ENCODE measurements at regions not wholly inside any gene's neighbourhood (a gene's known extent, or its start where the extent isn't known, plus 50 kb on each side); places are given as distances from the start of the nearest gene placed in this dataset.

DNA sequence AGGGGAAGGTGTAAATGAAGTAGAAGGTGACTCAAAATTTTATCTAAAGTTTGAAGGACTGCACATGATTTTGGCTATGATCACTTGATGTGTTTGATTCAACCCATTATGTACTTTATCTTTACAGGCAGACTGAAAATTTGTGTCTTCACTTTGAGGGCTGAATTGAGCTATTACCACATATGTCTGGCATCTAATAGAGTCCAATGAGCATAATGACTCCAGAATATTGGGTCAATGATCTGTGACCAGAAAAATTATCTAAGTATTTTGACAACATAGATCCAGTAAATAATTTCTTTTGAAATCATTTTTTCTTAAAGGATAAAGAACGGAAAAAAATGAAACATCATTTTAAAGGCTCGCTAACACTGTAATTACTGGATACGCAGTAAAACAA, 2810.0 kb downstream of the PCDH9 start:
- TF ChIP-seq POLR2A (IDR thresholded peaks at IDR 0.05) (no peak), POLR2AphosphoS5 (IDR thresholded peaks at IDR 0.05) (no peak)
- TF ChIP-seq, protein P1, sequence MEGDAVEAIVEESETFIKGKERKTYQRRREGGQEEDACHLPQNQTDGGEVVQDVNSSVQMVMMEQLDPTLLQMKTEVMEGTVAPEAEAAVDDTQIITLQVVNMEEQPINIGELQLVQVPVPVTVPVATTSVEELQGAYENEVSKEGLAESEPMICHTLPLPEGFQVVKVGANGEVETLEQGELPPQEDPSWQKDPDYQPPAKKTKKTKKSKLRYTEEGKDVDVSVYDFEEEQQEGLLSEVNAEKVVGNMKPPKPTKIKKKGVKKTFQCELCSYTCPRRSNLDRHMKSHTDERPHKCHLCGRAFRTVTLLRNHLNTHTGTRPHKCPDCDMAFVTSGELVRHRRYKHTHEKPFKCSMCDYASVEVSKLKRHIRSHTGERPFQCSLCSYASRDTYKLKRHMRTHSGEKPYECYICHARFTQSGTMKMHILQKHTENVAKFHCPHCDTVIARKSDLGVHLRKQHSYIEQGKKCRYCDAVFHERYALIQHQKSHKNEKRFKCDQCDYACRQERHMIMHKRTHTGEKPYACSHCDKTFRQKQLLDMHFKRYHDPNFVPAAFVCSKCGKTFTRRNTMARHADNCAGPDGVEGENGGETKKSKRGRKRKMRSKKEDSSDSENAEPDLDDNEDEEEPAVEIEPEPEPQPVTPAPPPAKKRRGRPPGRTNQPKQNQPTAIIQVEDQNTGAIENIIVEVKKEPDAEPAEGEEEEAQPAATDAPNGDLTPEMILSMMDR (IDR thresholded peaks at IDR 0.05) = no peak

Measured in prostate gland (tissue), 2 donors.